RWPE2 (cell line): ENCODE measurements at regions not wholly inside any gene's neighbourhood (a gene's known extent, or its start where the extent isn't known, plus 50 kb on each side); places are given as distances from the start of the nearest gene placed in this dataset.

ENCODE experiments used
- ATAC-seq: fragments of 200-7000 bp; cut with Tn5 transposase; 3 replicates; pipeline ENCODE4 v1.9.1; 2021; ENCODE audit warnings: low read depth
- DNase-seq: peaks from one replicate; pipeline ENCODE4 v3.0.0-alpha.2; 2020; ENCODE audit warnings: low spot score
- H3K27ac ChIP-seq: fragments of 450-650 bp; 2 replicates; pipeline ENCODE4 v1.5.1; 2017; ENCODE audit warnings: mild to moderate bottlenecking; ENCODE audit not compliant: poor library complexity, severe bottlenecking
- H3K27me3 ChIP-seq: fragments of 250-450 bp; sonication (Bioruptor Pico); 2 replicates; pipeline ENCODE4 v1.5.1; 2021; ENCODE audit warnings: mild to moderate bottlenecking, moderate library complexity; ENCODE audit not compliant: insufficient read depth, poor library complexity, severe bottlenecking
- H3K36me3 ChIP-seq: fragments of 250-450 bp; sonication (Bioruptor Pico); 2 replicates; pipeline ENCODE4 v1.5.1; 2020; ENCODE audit warnings: low read depth, mild to moderate bottlenecking, moderate library complexity
- H3K4me1 ChIP-seq: fragments of 250-450 bp; sonication (Bioruptor Pico); 2 replicates; pipeline ENCODE4 v1.5.1; 2021; ENCODE audit warnings: mild to moderate bottlenecking, moderate library complexity; ENCODE audit not compliant: insufficient read depth, poor library complexity, severe bottlenecking
- H3K4me3 ChIP-seq: fragments of 250-450 bp; sonication (Bioruptor Pico); 2 replicates; pipeline ENCODE4 v1.5.1; 2021; ENCODE audit warnings: mild to moderate bottlenecking, moderate library complexity; ENCODE audit not compliant: severe bottlenecking
- H3K9me3 ChIP-seq: fragments of 250-450 bp; sonication (Bioruptor Pico); 2 replicates; pipeline ENCODE4 v1.5.1; 2021; ENCODE audit warnings: mild to moderate bottlenecking, moderate library complexity; ENCODE audit not compliant: severe bottlenecking
- CTCF ChIP-seq: fragments of 450-650 bp; IDR thresholded peaks from one replicate; pipeline ENCODE4 v1.5.1; 2017; ENCODE audit warnings: mild to moderate bottlenecking, moderate library complexity; ENCODE audit not compliant: poor library complexity, severe bottlenecking

- Histone ChIP-seq H3K36me3 (no peaks in the 10 kb centered on the region), H3K4me3 (no peak overlapping the region), H3K4me1 (peaks cover 32% of the 10 kb centered on the region), H3K27ac (no peak overlapping the region), H3K9me3 (no peaks in the 10 kb centered on the region), H3K27me3 (no peaks in the 10 kb centered on the region)
- no peak for TF ChIP-seq CTCF
- ATAC-seq, result no peak
- no peak for DNase-seq
Observed at GRCh38 chr12:92075425-92075914, 70.2 kb downstream of the BTG1 start.

GRCh38 chr12:92074889-92075288, 70.8 kb downstream of the BTG1 start:
- no peak for TF ChIP-seq CTCF
- H3K27ac ChIP-seq, result no peak overlapping the region
- H3K4me1 ChIP-seq, result peaks cover 26% of the 10 kb centered on the region

GRCh38 chr12:92073094-92073493, 72.6 kb downstream of the BTG1 start:
- H3K9me3 ChIP-seq, result no peaks in the 10 kb centered on the region
- no peaks in the 10 kb centered on the region for H3K27me3 ChIP-seq
- DNase-seq, result no peak
- peaks cover 8% of the 10 kb centered on the region for H3K4me1 ChIP-seq
- H3K4me3 ChIP-seq, result no peak overlapping the region
- ATAC-seq, result no peak
- no peak for TF ChIP-seq CTCF
- no peak overlapping the region for H3K27ac ChIP-seq
- H3K36me3 ChIP-seq, result no peaks in the 10 kb centered on the region

More at GRCh38 chr12:92074889-92075288, 70.8 kb downstream of the BTG1 start:
- DNase-seq (no peak), ATAC-seq (no peak)
- Histone ChIP-seq H3K9me3 (no peaks in the 10 kb centered on the region), H3K27me3 (no peaks in the 10 kb centered on the region), H3K36me3 (no peaks in the 10 kb centered on the region), H3K4me3 (no peak overlapping the region)

GRCh38 chr12:92072112-92072511, 73.5 kb downstream of the BTG1 start:
- TF ChIP-seq CTCF, result no peak
- Histone ChIP-seq H3K4me1 (no peaks in the 10 kb centered on the region), H3K36me3 (no peaks in the 10 kb centered on the region), H3K27me3 (no peaks in the 10 kb centered on the region), H3K27ac (no peak overlapping the region), H3K9me3 (no peaks in the 10 kb centered on the region), H3K4me3 (no peak overlapping the region)
- no peak for DNase-seq
- no peak for ATAC-seq

GRCh38 chr12:92070864-92071445, 74.7 kb downstream of the BTG1 start:
- Histone ChIP-seq H3K9me3 (no peaks in the 10 kb centered on the region), H3K27ac (no peak overlapping the region), H3K4me3 (no peak overlapping the region), H3K4me1 (no peaks in the 10 kb centered on the region), H3K36me3 (no peaks in the 10 kb centered on the region), H3K27me3 (no peaks in the 10 kb centered on the region)
- DNase-seq, result no peak
- no peak for ATAC-seq
- TF ChIP-seq CTCF, result no peak
